Urinary bladder (tissue), 3 donors: ENCODE measurements at regions not wholly inside any gene's neighbourhood (a gene's known extent, or its start where the extent isn't known, plus 50 kb on each side); places are given as distances from the start of the nearest gene placed in this dataset.
"Not testable (repeated sequence)": the region's sequence is repeated elsewhere in the genome, so short reads cannot be mapped to it uniquely, and the experiment has no call there.

Experiments
- DNase-seq: peaks from one replicate; pipeline ENCODE4 v3.0.0-alpha.2; 2015; ENCODE audit errors: extremely low spot score
- H3K27ac ChIP-seq: one replicate; pipeline ENCODE4 v1.5.1; 2013; ENCODE audit warnings: low read depth, mild to moderate bottlenecking, moderate library complexity
- H3K36me3 ChIP-seq: one replicate; pipeline ENCODE4 v1.6.1; 2013; ENCODE audit warnings: mild to moderate bottlenecking, moderate library complexity; ENCODE audit not compliant: insufficient read depth
- H3K4me1 ChIP-seq: one replicate; pipeline ENCODE4 v1.6.1; 2013; ENCODE audit warnings: mild to moderate bottlenecking, moderate library complexity; ENCODE audit not compliant: insufficient read depth
- H3K4me3 ChIP-seq: one replicate; pipeline ENCODE4 v1.5.1; 2013; ENCODE audit warnings: low read depth, low read length
- WGBS: extraction: QIAGEN DNeasy Blood & Tissue Kit; methylation state at CpG from one replicate; pipeline ENCODE4 v1.1.7; 2013; 5-methylcytosine and 5-hydroxymethylcytosine counted together
- donor health status: healthy with polysubstance abuse.
- donor health status: healthy.

GRCh38 chr22:34814260-34815025, 251.5 kb upstream of the ISX start:
- WGBS = 39% methylated on average over 2 of the region's 2 CpGs
- Histone ChIP-seq H3K27ac (no peak overlapping the region), H3K36me3 (no peaks in the 10 kb centered on the region), H3K4me1 (no peaks in the 10 kb centered on the region), H3K4me3 (no peak overlapping the region)
- no peak for DNase-seq

GRCh38 chr22:34829485-34829884, 236.5 kb upstream of the ISX start:
- WGBS = 92% methylated on average over 3 of the region's 3 CpGs
- no peak for DNase-seq
- Histone ChIP-seq H3K4me3 (no peak overlapping the region), H3K36me3 (no peaks in the 10 kb centered on the region), H3K27ac (no peak overlapping the region), H3K4me1 (no peaks in the 10 kb centered on the region)

- no peak for DNase-seq
- no peak overlapping the region for H3K27ac ChIP-seq
- no peaks in the 10 kb centered on the region for H3K36me3 ChIP-seq
- 56% methylated on average over 4 of the region's 4 CpGs for WGBS
- no peak overlapping the region for H3K4me3 ChIP-seq
- no peaks in the 10 kb centered on the region for H3K4me1 ChIP-seq
These were observed 231.9 kb upstream of the ISX start for GRCh38 chr22:34834059-34834458.

- H3K4me3 ChIP-seq, H3K36me3 ChIP-seq, H3K4me1 ChIP-seq, H3K27ac ChIP-seq, DNase-seq: not testable (repeated sequence)
- 49% methylated on average over 3 of the region's 3 CpGs for WGBS
These were observed 231.4 kb upstream of the ISX start for GRCh38 chr22:34834541-34834940.

- H3K36me3 ChIP-seq = no peaks in the 10 kb centered on the region
- no peaks in the 10 kb centered on the region for H3K4me1 ChIP-seq
- no peak overlapping the region for H3K27ac ChIP-seq
- no peak for DNase-seq
- WGBS = 40% methylated on average over 3 of the region's 3 CpGs
- H3K4me3 ChIP-seq = no peak overlapping the region
These were observed 224.6 kb upstream of the ISX start for GRCh38 chr22:34841331-34841771.

GRCh38 chr22:34841911-34842310, 224.0 kb upstream of the ISX start:
- DNase-seq = no peak
- H3K4me3 ChIP-seq = no peak overlapping the region
- no peak overlapping the region for H3K27ac ChIP-seq
- H3K36me3 ChIP-seq = no peaks in the 10 kb centered on the region
- 34% methylated on average over 4 of the region's 4 CpGs for WGBS
- no peaks in the 10 kb centered on the region for H3K4me1 ChIP-seq

- no peaks in the 10 kb centered on the region for H3K36me3 ChIP-seq
- DNase-seq = no peak
- 79% methylated on average over 2 of the region's 2 CpGs for WGBS
- no peaks in the 10 kb centered on the region for H3K4me1 ChIP-seq
- H3K4me3 ChIP-seq = no peak overlapping the region
- H3K27ac ChIP-seq = no peak overlapping the region
These were observed 223.3 kb upstream of the ISX start for GRCh38 chr22:34842630-34843029.

GRCh38 chr22:34843743-34844142, 222.2 kb upstream of the ISX start:
- H3K27ac ChIP-seq, H3K4me1 ChIP-seq, H3K36me3 ChIP-seq, H3K4me3 ChIP-seq, DNase-seq: not testable (repeated sequence)
- WGBS = 85% methylated on average over 1 of the region's 1 CpG

GRCh38 chr22:34845391-34845790, 220.6 kb upstream of the ISX start:
- Histone ChIP-seq H3K36me3 (no peaks in the 10 kb centered on the region), H3K4me3 (no peak overlapping the region), H3K4me1 (no peaks in the 10 kb centered on the region), H3K27ac (no peak overlapping the region)
- no peak for DNase-seq
- WGBS = 95% methylated on average over 2 of the region's 2 CpGs

- DNase-seq = no peak
- H3K27ac ChIP-seq = no peak overlapping the region
- 42% methylated on average over 1 of the region's 1 CpG for WGBS
- H3K4me1 ChIP-seq = no peaks in the 10 kb centered on the region
- no peaks in the 10 kb centered on the region for H3K36me3 ChIP-seq
- no peak overlapping the region for H3K4me3 ChIP-seq
These were observed 218.9 kb upstream of the ISX start for GRCh38 chr22:34847072-34847471.

- 51% methylated on average over 4 of the region's 4 CpGs for WGBS
- no peak for DNase-seq
- Histone ChIP-seq H3K4me3 (no peak overlapping the region), H3K36me3 (no peaks in the 10 kb centered on the region), H3K4me1 (no peaks in the 10 kb centered on the region), H3K27ac (no peak overlapping the region)
These were observed 216.0 kb upstream of the ISX start for GRCh38 chr22:34849965-34850364.

GRCh38 chr22:34851918-34852662, 213.9 kb upstream of the ISX start:
- no peaks in the 10 kb centered on the region for H3K4me1 ChIP-seq
- no peak overlapping the region for H3K4me3 ChIP-seq
- no peaks in the 10 kb centered on the region for H3K36me3 ChIP-seq
- DNase-seq = no peak
- WGBS = 41% methylated on average over 4 of the region's 4 CpGs
- H3K27ac ChIP-seq = no peak overlapping the region

- Histone ChIP-seq H3K4me1 (no peaks in the 10 kb centered on the region), H3K36me3 (no peaks in the 10 kb centered on the region), H3K4me3 (no peak overlapping the region), H3K27ac (no peak overlapping the region)
- DNase-seq = no peak
- WGBS = 74% methylated on average over 5 of the region's 5 CpGs
These were observed 210.5 kb upstream of the ISX start for GRCh38 chr22:34855471-34855870.

GRCh38 chr22:34858066-34858465, 207.9 kb upstream of the ISX start:
- no peaks in the 10 kb centered on the region for H3K36me3 ChIP-seq
- 8% methylated on average over 2 of the region's 2 CpGs for WGBS
- no peak overlapping the region for H3K27ac ChIP-seq
- H3K4me1 ChIP-seq = no peaks in the 10 kb centered on the region
- no peak for DNase-seq
- no peak overlapping the region for H3K4me3 ChIP-seq
